BE2C (cell line): ENCODE measurements at regions not wholly inside any gene's neighbourhood (a gene's known extent, or its start where the extent isn't known, plus 50 kb on each side); places are given as distances from the start of the nearest gene placed in this dataset.
"Not testable (repeated sequence)": the region's sequence is repeated elsewhere in the genome, so short reads cannot be mapped to it uniquely, and the experiment has no call there.

Experiments
- DNase-seq: peaks from one replicate; pipeline ENCODE4 v3.0.0-alpha.2; 2020
- H3K27me3 ChIP-seq: fragments of 250-450 bp; sonication (Bioruptor Pico); 2 replicates; pipeline ENCODE4 v1.5.1; 2020; ENCODE audit warnings: mild to moderate bottlenecking
- H3K36me3 ChIP-seq: fragments of 250-450 bp; sonication (Bioruptor Pico); 2 replicates; pipeline ENCODE4 v1.5.1; 2020; ENCODE audit warnings: mild to moderate bottlenecking
- H3K4me1 ChIP-seq: fragments of 250-450 bp; sonication (Bioruptor Pico); 2 replicates; pipeline ENCODE4 v1.5.1; 2020
- H3K4me3 ChIP-seq: 2 replicates; pipeline ENCODE4 v1.5.1; 2011; ENCODE audit warnings: low read depth, low read length
- H3K9me3 ChIP-seq: fragments of 250-450 bp; sonication (Bioruptor Pico); 2 replicates; pipeline ENCODE4 v1.5.1; 2020
- TF ChIP-seq, protein P1 (sequence below): IDR thresholded peaks from 2 replicates; pipeline ENCODE4 v1.5.1; 2012; ENCODE audit warnings: mild to moderate bottlenecking, low read depth, low read length

- no peak overlapping the region; the same call in 1 of the 2 replicates for H3K4me3 ChIP-seq
- no peak for DNase-seq
- 0 out of 2 replicates have a peak, but pooled peaks cover 3% of the 10 kb centered on the region for H3K9me3 ChIP-seq
- peaks cover 3% of the 10 kb centered on the region; the same call in 1 of the 2 replicates for H3K36me3 ChIP-seq
- H3K4me1 ChIP-seq: peaks cover 28% of the 10 kb centered on the region
- no peaks in the 10 kb centered on the region for H3K27me3 ChIP-seq
- TF ChIP-seq, protein P1, sequence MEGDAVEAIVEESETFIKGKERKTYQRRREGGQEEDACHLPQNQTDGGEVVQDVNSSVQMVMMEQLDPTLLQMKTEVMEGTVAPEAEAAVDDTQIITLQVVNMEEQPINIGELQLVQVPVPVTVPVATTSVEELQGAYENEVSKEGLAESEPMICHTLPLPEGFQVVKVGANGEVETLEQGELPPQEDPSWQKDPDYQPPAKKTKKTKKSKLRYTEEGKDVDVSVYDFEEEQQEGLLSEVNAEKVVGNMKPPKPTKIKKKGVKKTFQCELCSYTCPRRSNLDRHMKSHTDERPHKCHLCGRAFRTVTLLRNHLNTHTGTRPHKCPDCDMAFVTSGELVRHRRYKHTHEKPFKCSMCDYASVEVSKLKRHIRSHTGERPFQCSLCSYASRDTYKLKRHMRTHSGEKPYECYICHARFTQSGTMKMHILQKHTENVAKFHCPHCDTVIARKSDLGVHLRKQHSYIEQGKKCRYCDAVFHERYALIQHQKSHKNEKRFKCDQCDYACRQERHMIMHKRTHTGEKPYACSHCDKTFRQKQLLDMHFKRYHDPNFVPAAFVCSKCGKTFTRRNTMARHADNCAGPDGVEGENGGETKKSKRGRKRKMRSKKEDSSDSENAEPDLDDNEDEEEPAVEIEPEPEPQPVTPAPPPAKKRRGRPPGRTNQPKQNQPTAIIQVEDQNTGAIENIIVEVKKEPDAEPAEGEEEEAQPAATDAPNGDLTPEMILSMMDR: no peak
Measured at GRCh38 chr7:109696723-109697122, 1127.0 kb downstream of the DNAJB9 start.

GRCh38 chr7:109699661-109700060, 1130.0 kb downstream of the DNAJB9 start:
- Histone ChIP-seq H3K4me3 (no peak overlapping the region), H3K9me3 (no peaks in the 10 kb centered on the region), H3K36me3 (no peaks in the 10 kb centered on the region), H3K27me3 (no peaks in the 10 kb centered on the region), H3K4me1 (peaks cover 24% of the 10 kb centered on the region)
- TF ChIP-seq, protein P1: no peak
- no peak for DNase-seq

- TF ChIP-seq, protein P1: no peak
- DNase-seq: no peak
Measured at GRCh38 chr7:109713366-109713765, 1143.7 kb downstream of the DNAJB9 start.

GRCh38 chr7:109719359-109719758, 1149.7 kb downstream of the DNAJB9 start:
- not testable (repeated sequence) for DNase-seq, H3K9me3 ChIP-seq, H3K36me3 ChIP-seq, H3K27me3 ChIP-seq, H3K4me3 ChIP-seq, H3K4me1 ChIP-seq

More at GRCh38 chr7:109713366-109713765, 1143.7 kb downstream of the DNAJB9 start:
- H3K9me3 ChIP-seq: no peaks in the 10 kb centered on the region
- H3K4me3 ChIP-seq: no peak overlapping the region
- no peaks in the 10 kb centered on the region for H3K27me3 ChIP-seq
- H3K36me3 ChIP-seq: no peaks in the 10 kb centered on the region
- H3K4me1 ChIP-seq: no peaks in the 10 kb centered on the region

DNA sequence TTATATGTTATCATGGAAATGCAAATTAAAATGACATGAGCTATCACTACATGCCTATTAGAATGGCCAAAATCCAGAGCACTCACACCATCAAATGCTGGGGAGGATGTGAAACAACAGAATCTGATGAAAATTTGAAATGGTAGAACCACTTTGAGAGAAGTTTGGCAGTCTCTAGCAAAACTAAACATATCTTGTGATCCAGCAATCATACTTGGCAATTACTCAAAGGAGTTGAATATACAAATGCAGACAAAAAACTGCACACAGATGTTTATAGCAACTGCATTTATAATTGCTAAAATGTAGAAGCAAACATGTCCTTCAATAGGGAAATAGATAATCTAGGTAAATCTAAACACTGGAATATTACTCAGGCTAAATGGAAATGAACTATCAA, 1164.9 kb downstream of the DNAJB9 start:
- TF ChIP-seq, protein P1: no peak
- no peaks in the 10 kb centered on the region for H3K36me3 ChIP-seq
- DNase-seq: no peak
- no peaks in the 10 kb centered on the region for H3K27me3 ChIP-seq
- no peaks in the 10 kb centered on the region for H3K9me3 ChIP-seq
- no peak overlapping the region for H3K4me3 ChIP-seq
- H3K4me1 ChIP-seq: no peaks in the 10 kb centered on the region

GRCh38 chr7:109735881-109736280, 1166.2 kb downstream of the DNAJB9 start:
- Histone ChIP-seq H3K27me3 (no peaks in the 10 kb centered on the region), H3K4me3 (no peak overlapping the region), H3K4me1 (no peaks in the 10 kb centered on the region), H3K36me3 (no peaks in the 10 kb centered on the region), H3K9me3 (no peaks in the 10 kb centered on the region)
- TF ChIP-seq, protein P1: no peak
- DNase-seq: no peak
